ENCODE measurements at regions not wholly inside any gene's neighbourhood (a gene's known extent, or its start where the extent isn't known, plus 50 kb on each side); places are given as distances from the start of the nearest gene placed in this dataset.
A peak's percentile ranks its signal among the peaks of the same experiment; 100 is the strongest.
"Not testable (repeated sequence)": the region's sequence is repeated elsewhere in the genome, so short reads cannot be mapped to it uniquely, and the experiment has no call there.

GRCh38 chr6:57793398-57793762 lies 475.9 kb downstream of the PRIM2 start:
- intact Hi-C loops (cut with micrococcal nuclease); BruUV-seq (replicated peaks); H2AFZ ChIP-seq (ENCODE audit: low read depth, low read length, poor library complexity, severe bottlenecking); CTCF ChIA-PET; H3K27ac ChIP-seq (ENCODE audit: low read depth, low read length); H3K9me2 ChIP-seq (ENCODE audit: insufficient read depth); H3K9me3 ChIP-seq (ENCODE audit: control insufficient read depth in 1 of 2, insufficient read depth in 1 of 2, low read depth in 1 of 2, low read length in 2 of 2); H3K36me3 ChIP-seq (ENCODE audit: control insufficient read depth in 1 of 2, insufficient read depth in 2 of 2, low read length in 2 of 2); H3K79me2 ChIP-seq (ENCODE audit: insufficient read depth, low read length); RAD21 ChIA-PET (ENCODE audit: low non-redundant PET in 1 of 2, low total read pairs in 2 of 2, uncharacterized antibody in 2 of 2, unreplicated experiment in 2 of 2); H4K20me1 ChIP-seq (ENCODE audit: insufficient read depth); POLR2A ChIA-PET; H3K9ac ChIP-seq (ENCODE audit: low read length); H3K4me1 ChIP-seq (ENCODE audit: control insufficient read depth in 1 of 2, insufficient read depth in 2 of 2, low read length in 2 of 2); DNase-seq (ENCODE audit: low read depth, low spot score); H3K4me2 ChIP-seq (ENCODE audit: low read length); H3K4me3 ChIP-seq (replicated peaks in 1 of 2; ENCODE audit: low read depth in 1 of 2, low read length in 2 of 2); H3K27me3 ChIP-seq (ENCODE audit: insufficient read depth, low read length): not testable (repeated sequence)
- peak; percentile 38; the same call in 1 of the 2 replicates for ATAC-seq

- ATAC-seq, result peak; percentile 67
- H3K9ac ChIP-seq (ENCODE audit: low read length); intact Hi-C loops (cut with micrococcal nuclease); H3K27ac ChIP-seq (ENCODE audit: low read depth, low read length); H2AFZ ChIP-seq (ENCODE audit: low read depth, low read length, poor library complexity, severe bottlenecking); H3K27me3 ChIP-seq (ENCODE audit: insufficient read depth, low read length); H3K9me2 ChIP-seq (ENCODE audit: insufficient read depth); H3K4me1 ChIP-seq (ENCODE audit: control insufficient read depth in 1 of 2, insufficient read depth in 2 of 2, low read length in 2 of 2); H3K4me2 ChIP-seq (ENCODE audit: low read length); RAD21 ChIA-PET (ENCODE audit: low non-redundant PET in 1 of 2, low total read pairs in 2 of 2, uncharacterized antibody in 2 of 2, unreplicated experiment in 2 of 2); H3K4me3 ChIP-seq (replicated peaks in 1 of 2; ENCODE audit: low read depth in 1 of 2, low read length in 2 of 2); H4K20me1 ChIP-seq (ENCODE audit: insufficient read depth); CTCF ChIA-PET; DNase-seq (ENCODE audit: low read depth, low spot score); H3K79me2 ChIP-seq (ENCODE audit: insufficient read depth, low read length); BruUV-seq (replicated peaks); H3K36me3 ChIP-seq (ENCODE audit: control insufficient read depth in 1 of 2, insufficient read depth in 2 of 2, low read length in 2 of 2); POLR2A ChIA-PET: not testable (repeated sequence)
- H3K9me3 ChIP-seq (ENCODE audit: control insufficient read depth in 1 of 2, insufficient read depth in 1 of 2, low read depth in 1 of 2, low read length in 2 of 2), result peaks cover 0 to 13% of the 10 kb centered on the region in 2 experiments; a peak in 1 of 4 replicates
- TF ChIP-seq ATF3 (IDR thresholded peaks at IDR 0.05), result peak; percentile 44; the same call in 1 of the 2 replicates
Measured at GRCh38 chr6:57799703-57800479, 482.5 kb downstream of the PRIM2 start.

- H3K9ac ChIP-seq (ENCODE audit: low read length); intact Hi-C loops (cut with micrococcal nuclease); H3K27me3 ChIP-seq (ENCODE audit: insufficient read depth, low read length); H2AFZ ChIP-seq (ENCODE audit: low read depth, low read length, poor library complexity, severe bottlenecking); H3K4me1 ChIP-seq (ENCODE audit: control insufficient read depth in 1 of 2, insufficient read depth in 2 of 2, low read length in 2 of 2); H3K9me2 ChIP-seq (ENCODE audit: insufficient read depth); H4K20me1 ChIP-seq (ENCODE audit: insufficient read depth); DNase-seq (ENCODE audit: low read depth, low spot score); H3K36me3 ChIP-seq (ENCODE audit: control insufficient read depth in 1 of 2, insufficient read depth in 2 of 2, low read length in 2 of 2); CTCF ChIA-PET; H3K27ac ChIP-seq (ENCODE audit: low read depth, low read length); BruUV-seq (replicated peaks); POLR2A ChIA-PET; RAD21 ChIA-PET (ENCODE audit: low non-redundant PET in 1 of 2, low total read pairs in 2 of 2, uncharacterized antibody in 2 of 2, unreplicated experiment in 2 of 2); H3K79me2 ChIP-seq (ENCODE audit: insufficient read depth, low read length); H3K4me3 ChIP-seq (replicated peaks in 1 of 2; ENCODE audit: low read depth in 1 of 2, low read length in 2 of 2); H3K4me2 ChIP-seq (ENCODE audit: low read length): not testable (repeated sequence)
- peak; percentile 82 for ATAC-seq
- peaks cover 0 to 11% of the 10 kb centered on the region in 2 experiments; a peak in 1 of 4 replicates for H3K9me3 ChIP-seq (ENCODE audit: control insufficient read depth in 1 of 2, insufficient read depth in 1 of 2, low read depth in 1 of 2, low read length in 2 of 2)
Measured at GRCh38 chr6:57808581-57808980, 491.2 kb downstream of the PRIM2 start.

GRCh38 chr6:57809454-57809853 lies 492.0 kb downstream of the PRIM2 start:
- H4K20me1 ChIP-seq (ENCODE audit: insufficient read depth); CTCF ChIA-PET; H3K27ac ChIP-seq (ENCODE audit: low read depth, low read length); H3K4me2 ChIP-seq (ENCODE audit: low read length); H3K4me3 ChIP-seq (replicated peaks in 1 of 2; ENCODE audit: low read depth in 1 of 2, low read length in 2 of 2); POLR2A ChIA-PET; H3K9ac ChIP-seq (ENCODE audit: low read length); ATAC-seq; H3K4me1 ChIP-seq (ENCODE audit: control insufficient read depth in 1 of 2, insufficient read depth in 2 of 2, low read length in 2 of 2); BruUV-seq (replicated peaks); intact Hi-C loops (cut with micrococcal nuclease); H2AFZ ChIP-seq (ENCODE audit: low read depth, low read length, poor library complexity, severe bottlenecking); H3K27me3 ChIP-seq (ENCODE audit: insufficient read depth, low read length); H3K9me2 ChIP-seq (ENCODE audit: insufficient read depth); H3K9me3 ChIP-seq (ENCODE audit: control insufficient read depth in 1 of 2, insufficient read depth in 1 of 2, low read depth in 1 of 2, low read length in 2 of 2); H3K79me2 ChIP-seq (ENCODE audit: insufficient read depth, low read length); DNase-seq (ENCODE audit: low read depth, low spot score); H3K36me3 ChIP-seq (ENCODE audit: control insufficient read depth in 1 of 2, insufficient read depth in 2 of 2, low read length in 2 of 2); RAD21 ChIA-PET (ENCODE audit: low non-redundant PET in 1 of 2, low total read pairs in 2 of 2, uncharacterized antibody in 2 of 2, unreplicated experiment in 2 of 2): not testable (repeated sequence)
